ENCODE measurements at regions not wholly inside any gene's neighbourhood (a gene's known extent, or its start where the extent isn't known, plus 50 kb on each side); places are given as distances from the start of the nearest gene placed in this dataset.
"Not testable (repeated sequence)": the region's sequence is repeated elsewhere in the genome, so short reads cannot be mapped to it uniquely, and the experiment has no call there.

GRCh38 chr1:177710696-177711620 is 258.9 kb downstream of the SEC16B start:
- DNase-seq (ENCODE audit: low read depth), result no peak

GRCh38 chr1:177708406-177708805 is 261.5 kb downstream of the SEC16B start:
- no peak for DNase-seq (ENCODE audit: low read depth)

GRCh38 chr1:177706977-177707376 is 262.9 kb downstream of the SEC16B start:
- DNase-seq (ENCODE audit: low read depth), result no peak

- DNase-seq (ENCODE audit: low read depth), result no peak
These were observed 264.0 kb downstream of the SEC16B start for GRCh38 chr1:177705839-177706238.

GRCh38 chr1:177703888-177704446 is 265.9 kb downstream of the SEC16B start:
- no peak for DNase-seq (ENCODE audit: low read depth)

GRCh38 chr1:177701654-177702353 is 268.1 kb downstream of the SEC16B start:
- no peak for DNase-seq (ENCODE audit: low read depth)

- DNase-seq (ENCODE audit: low read depth), result no peak
These were observed 269.0 kb downstream of the SEC16B start for GRCh38 chr1:177700856-177701255.

- no peak for DNase-seq (ENCODE audit: low read depth)
These were observed 278.9 kb downstream of the SEC16B start for GRCh38 chr1:177690996-177691395.

DNA sequence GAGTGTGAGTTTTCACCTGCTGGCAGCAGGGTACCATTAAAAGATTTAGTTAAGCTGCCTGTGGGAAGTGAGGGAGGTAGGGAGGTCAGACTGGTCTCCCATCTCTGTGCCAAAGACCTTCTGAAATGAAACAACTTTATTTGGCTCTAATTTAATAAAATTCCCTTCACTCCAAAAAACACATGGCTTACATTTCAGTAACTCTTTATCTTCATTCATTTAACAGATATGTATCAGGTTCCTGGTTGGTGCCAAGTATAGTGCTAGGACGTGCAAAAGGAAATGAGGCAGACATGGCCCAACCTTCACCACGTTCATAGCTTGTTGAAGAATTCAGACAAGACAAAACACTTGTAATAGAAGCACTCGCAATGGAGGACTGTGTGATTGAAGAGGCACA is 282.3 kb downstream of the SEC16B start:
- DNase-seq (ENCODE audit: low read depth), result no peak

DNA sequence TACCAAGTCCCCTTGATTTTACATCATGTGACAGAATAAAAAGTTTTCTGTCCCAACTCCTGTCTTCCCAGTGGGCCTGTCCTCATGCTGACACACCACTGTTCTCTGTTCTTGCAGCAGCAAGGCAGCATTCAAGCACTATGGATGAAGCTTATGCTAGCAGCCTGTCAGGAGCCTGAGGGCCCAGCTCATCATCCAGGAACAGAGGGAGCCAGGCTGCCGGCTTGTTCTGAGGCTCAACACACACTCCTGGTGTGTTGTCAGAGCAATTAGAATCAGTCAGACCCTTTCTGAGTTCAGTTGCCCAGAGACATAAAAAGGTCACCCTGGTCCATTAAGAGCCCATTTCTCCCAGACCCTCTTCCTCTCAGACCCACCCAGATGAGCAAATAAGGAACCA is 282.9 kb downstream of the SEC16B start:
- DNase-seq (ENCODE audit: low read depth), result no peak

DNA sequence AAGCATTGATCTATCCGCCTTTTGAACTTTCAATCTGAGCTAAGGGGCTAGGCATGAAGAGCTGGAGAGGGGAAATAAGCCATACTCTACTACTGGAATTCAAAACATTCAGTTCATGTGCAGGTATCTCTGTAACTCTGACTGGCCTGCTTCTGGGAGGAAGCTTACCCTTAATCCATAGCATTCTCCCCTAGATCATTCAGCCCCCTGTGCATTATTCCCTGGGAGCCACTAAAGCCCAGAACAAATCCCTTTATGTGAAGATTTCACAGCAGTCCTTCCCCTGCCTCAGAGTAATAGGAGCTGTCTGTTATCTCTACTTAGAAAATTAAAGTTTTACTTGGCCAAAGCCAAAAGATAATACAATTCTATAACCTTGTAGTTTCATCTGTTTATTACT is 300.7 kb downstream of the SEC16B start:
- no peak for DNase-seq (ENCODE audit: low read depth)

DNA sequence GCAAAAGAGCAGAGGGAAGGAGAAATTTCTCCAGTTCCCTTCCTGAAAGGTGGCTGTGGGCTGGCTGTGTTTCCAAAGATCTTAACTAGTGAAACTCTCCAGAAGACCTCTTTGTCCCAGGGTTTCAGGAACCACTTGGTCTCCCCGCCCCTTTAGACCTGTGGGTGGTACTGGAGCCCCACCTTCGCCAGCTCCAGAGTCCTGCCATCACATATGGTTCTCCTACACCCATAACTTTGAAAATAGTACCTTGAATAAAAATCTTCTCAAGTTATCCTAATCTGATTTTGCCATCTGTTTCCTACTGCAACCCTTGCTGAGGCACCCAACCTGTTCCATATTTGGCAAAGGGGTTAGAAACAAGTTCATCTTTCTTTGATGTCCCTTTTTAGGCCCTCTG is 303.9 kb downstream of the SEC16B start:
- DNase-seq (ENCODE audit: low read depth), result no peak

DNA sequence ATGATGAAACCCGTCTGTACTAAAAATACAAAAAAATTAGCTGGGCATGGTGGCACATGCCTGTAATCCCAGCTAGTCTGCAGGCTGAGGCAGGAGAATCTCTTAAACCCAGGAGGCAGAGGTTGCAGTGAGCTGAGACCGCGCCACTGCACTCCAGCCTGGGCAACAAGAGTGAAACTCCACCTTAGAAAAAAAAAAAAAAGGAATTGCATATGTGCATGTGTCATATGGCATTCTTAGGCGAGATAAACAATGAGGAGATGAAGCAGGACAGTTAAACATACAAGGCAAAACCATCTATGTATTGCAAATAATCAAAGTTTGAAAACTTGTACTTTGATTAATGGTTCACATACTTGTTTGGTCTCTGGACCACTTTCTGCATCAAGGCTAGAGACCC is 305.1 kb downstream of the SEC16B start:
- DNase-seq (ENCODE audit: low read depth), result not testable (repeated sequence)

- no peak for DNase-seq (ENCODE audit: low read depth)
These were observed 309.7 kb downstream of the SEC16B start for GRCh38 chr1:177660188-177660587.

DNA sequence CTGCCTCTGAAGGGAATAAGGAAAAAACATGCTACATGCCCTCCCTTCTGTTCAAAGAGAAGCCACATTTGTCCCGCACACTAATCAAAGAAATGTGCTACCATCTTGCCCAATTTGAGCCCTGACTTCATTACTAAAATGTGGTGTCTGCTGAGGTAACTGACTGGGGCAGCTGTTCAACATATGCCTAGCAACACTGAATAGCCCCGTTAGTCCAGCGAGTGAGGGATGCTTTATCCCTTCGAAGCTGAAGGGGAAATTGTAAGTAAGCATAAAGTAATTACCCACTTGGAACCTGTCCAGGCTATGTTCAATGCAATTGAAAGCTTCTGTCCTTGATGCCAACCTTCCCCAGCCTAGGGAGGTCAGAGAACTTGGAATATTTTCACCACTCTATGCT is 310.6 kb downstream of the SEC16B start:
- no peak for DNase-seq (ENCODE audit: low read depth)

DNA sequence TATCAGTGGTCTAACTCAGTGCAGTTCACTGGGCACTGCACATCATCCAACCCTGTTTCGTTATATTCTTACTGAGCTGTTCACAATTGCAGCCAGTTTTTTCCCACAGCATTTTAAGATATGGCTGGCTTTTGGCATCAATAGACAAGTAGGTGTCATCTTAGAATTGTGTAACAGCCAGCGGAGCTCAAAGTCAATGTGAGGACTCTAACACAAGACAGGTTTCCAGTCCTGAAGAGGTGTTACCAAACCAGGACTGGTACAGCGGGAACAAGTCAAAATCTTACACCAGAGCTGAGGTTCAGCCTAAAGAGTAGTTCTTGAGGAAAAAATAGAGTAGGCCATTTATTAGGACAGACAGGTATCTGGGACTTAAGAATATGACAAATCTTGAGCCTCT is 313.3 kb downstream of the SEC16B start:
- DNase-seq (ENCODE audit: low read depth), result no peak

DNA sequence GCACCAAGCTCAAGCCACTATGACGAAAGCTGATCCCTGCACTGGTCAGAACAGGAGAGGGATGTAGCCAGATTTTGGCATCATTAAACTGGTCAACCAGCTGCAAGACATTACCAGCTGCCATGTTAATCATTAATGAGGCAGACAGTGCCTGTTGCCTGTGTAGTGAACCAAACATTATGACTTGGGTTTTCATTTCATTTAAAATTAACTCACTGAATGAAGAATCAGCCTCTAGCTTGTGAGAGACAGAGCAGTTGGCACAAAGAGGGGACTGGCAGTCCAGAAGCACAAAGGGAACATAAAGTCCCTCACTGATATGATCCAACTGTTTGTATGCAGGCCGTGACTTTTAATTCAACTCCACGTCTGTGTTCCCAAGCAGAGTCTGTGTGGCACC is 318.9 kb downstream of the SEC16B start:
- DNase-seq (ENCODE audit: low read depth), result no peak

- no peak for DNase-seq (ENCODE audit: low read depth)
These were observed 321.1 kb downstream of the SEC16B start for GRCh38 chr1:177648731-177649265.

DNA sequence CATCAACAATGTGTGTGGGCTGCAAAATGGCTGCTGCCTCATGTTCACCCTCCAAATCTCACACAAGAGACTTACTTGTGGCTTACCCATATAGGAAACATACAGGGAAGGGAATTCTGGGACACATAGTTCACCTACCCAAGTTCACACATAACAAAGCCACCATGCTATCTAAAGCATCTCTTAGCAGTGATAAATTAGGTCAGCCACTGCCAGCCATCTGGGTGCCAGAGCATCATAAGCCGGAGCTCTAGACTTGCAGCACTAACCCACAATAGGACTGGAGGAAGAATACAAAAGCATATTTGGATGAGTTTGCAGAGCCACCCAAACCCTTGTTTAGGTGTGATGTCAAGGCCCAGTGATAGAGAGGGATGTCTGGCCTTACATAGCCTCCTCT is 321.7 kb downstream of the SEC16B start:
- DNase-seq (ENCODE audit: low read depth), result no peak

DNA sequence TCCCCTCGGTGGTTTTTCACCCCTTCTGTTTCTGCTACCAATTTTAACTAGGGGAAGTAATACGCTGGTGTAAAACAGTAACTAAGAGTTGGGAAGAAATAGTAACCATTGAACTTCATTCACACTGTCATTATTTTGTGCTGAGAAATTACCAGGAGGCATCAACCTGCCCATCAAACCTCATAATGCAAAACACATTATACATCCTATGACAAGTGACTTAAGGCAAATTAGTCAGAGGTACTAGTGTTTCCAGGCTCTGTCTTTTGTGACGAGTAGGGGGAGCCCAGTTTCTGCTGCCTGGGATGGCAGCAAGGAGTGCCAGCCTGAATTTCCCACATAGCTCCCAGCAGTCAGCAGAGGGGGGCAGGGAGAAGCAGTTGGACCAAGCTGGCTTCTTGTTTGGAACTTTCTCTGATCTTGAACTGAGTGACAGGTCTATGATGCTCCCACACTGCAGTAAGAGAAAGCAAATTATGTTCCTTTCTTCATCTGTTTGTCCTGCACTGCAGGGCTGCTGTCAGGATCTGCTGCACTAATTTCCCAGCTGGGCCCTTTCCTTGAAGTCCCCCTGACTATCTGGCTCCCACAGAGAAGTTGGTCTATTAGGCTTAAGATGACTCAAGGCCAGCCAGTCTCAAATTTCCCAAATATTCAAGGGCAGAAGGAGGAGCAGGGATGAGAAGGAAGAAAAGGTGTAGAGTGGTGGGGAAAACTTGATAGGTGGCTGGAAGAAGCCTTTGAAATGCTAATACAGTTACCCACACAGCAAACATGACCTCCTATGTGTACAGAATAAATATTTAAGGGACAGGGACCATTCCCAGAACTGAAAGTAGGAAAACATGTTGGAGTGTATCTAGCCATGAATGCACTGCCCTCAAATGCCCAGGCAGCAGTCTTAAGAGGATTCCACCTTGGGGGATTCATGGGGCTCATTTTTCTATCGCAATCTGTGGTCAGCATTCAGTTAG is 322.8 kb downstream of the SEC16B start:
- no peak for DNase-seq (ENCODE audit: low read depth)

DNA sequence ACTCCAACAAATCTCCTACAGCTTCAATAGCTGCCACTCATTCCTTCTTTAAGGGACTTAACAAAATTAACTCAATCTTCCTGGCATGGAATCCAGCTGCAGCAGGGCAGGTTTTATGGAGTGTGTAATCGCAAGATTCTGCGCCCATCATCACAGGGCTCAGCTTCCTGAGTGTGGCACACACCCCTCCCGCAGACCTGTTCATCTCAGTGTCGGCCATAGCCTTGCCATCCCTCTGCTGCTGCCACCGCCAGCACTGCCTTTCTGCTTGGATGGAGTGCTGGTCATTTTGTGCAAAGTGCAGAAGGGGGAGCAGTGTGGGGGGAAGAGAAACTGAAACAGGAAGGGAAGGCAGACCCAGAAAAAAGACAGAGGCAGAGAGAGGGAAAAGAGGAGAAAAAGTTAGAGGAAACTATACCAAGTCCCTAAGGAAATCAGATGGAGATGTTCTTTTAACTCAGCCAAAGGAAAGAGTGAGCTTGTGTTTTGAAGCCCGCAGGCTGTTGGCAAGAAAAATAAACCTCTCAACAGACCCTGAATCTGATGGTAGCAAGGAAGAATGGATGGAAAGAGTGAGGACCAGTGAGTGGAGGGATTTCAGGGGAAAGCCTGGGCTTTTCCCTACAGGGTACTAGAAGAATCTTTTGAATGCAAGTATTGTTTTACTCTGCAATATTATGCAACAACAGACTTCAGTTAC is 324.2 kb downstream of the SEC16B start:
- DNase-seq (ENCODE audit: low read depth), result no peak
